ENCODE measurements at regions not wholly inside any gene's neighbourhood (a gene's known extent, or its start where the extent isn't known, plus 50 kb on each side); places are given as distances from the start of the nearest gene placed in this dataset.
A peak's percentile ranks its signal among the peaks of the same experiment; 100 is the strongest.
"Not testable (repeated sequence)": the region's sequence is repeated elsewhere in the genome, so short reads cannot be mapped to it uniquely, and the experiment has no call there.

- H3K36me3 Mint-ChIP-seq (ENCODE audit: low read depth); intact Hi-C loops (cut with DNase I, micrococcal nuclease); POLR2A ChIA-PET; CTCF ChIA-PET; ATAC-seq; H3K4me3 Mint-ChIP-seq; DNase-seq; H3K27me3 Mint-ChIP-seq; H3K4me1 Mint-ChIP-seq; H3K27ac Mint-ChIP-seq: not testable (repeated sequence)
- H3K9me3 Mint-ChIP-seq (ENCODE audit: low read depth), result peaks cover 10% of the 10 kb centered on the region
These were observed 187.9 kb downstream of the BANP start for GRCh38 chr16:88139141-88139540.

- H3K4me1 Mint-ChIP-seq; H3K36me3 Mint-ChIP-seq (ENCODE audit: low read depth); H3K4me3 Mint-ChIP-seq; POLR2A ChIA-PET; CTCF ChIA-PET; H3K27me3 Mint-ChIP-seq; H3K27ac Mint-ChIP-seq; intact Hi-C loops (cut with DNase I, micrococcal nuclease): not testable (repeated sequence)
- H3K9me3 Mint-ChIP-seq (ENCODE audit: low read depth), result peaks cover 10% of the 10 kb centered on the region
- DNase-seq, result peak; percentile 45
- peak; percentile 49 for ATAC-seq
These were observed 189.0 kb downstream of the BANP start for GRCh38 chr16:88140195-88140594.

DNA sequence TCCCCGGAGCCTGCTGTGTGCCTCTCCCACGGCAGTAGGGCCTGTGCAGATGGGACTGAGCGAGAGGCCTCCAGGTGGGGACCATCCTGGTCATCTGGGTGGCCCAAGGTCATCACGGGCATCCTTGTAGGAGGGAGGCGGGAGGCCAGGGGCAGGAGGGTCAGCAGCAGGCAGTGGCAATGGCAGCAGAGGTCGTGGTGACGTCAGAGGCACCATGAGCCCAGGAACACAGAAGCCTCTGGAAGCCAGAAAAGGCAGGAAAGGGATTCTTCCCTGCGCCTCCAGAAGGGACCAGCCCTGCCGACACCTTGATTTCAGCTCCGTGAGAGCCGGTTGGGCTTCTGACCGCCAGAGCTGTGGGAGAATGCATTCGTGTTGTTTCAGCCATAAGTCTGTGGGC, 190.3 kb downstream of the BANP start:
- H3K4me1 Mint-ChIP-seq, result no peaks in the 10 kb centered on the region
- no peak overlapping the region for H3K4me3 Mint-ChIP-seq
- POLR2A ChIA-PET, result no interaction called here
- CTCF ChIA-PET, result no interaction called here
- no peak for DNase-seq
- no peak for ATAC-seq
- intact Hi-C loops (cut with DNase I, micrococcal nuclease), result no loop called here
- peaks cover 10% of the 10 kb centered on the region for H3K9me3 Mint-ChIP-seq (ENCODE audit: low read depth)
- H3K27me3 Mint-ChIP-seq, result no peaks in the 10 kb centered on the region
- H3K36me3 Mint-ChIP-seq (ENCODE audit: low read depth), result no peaks in the 10 kb centered on the region
- H3K27ac Mint-ChIP-seq, result no peak overlapping the region

DNA sequence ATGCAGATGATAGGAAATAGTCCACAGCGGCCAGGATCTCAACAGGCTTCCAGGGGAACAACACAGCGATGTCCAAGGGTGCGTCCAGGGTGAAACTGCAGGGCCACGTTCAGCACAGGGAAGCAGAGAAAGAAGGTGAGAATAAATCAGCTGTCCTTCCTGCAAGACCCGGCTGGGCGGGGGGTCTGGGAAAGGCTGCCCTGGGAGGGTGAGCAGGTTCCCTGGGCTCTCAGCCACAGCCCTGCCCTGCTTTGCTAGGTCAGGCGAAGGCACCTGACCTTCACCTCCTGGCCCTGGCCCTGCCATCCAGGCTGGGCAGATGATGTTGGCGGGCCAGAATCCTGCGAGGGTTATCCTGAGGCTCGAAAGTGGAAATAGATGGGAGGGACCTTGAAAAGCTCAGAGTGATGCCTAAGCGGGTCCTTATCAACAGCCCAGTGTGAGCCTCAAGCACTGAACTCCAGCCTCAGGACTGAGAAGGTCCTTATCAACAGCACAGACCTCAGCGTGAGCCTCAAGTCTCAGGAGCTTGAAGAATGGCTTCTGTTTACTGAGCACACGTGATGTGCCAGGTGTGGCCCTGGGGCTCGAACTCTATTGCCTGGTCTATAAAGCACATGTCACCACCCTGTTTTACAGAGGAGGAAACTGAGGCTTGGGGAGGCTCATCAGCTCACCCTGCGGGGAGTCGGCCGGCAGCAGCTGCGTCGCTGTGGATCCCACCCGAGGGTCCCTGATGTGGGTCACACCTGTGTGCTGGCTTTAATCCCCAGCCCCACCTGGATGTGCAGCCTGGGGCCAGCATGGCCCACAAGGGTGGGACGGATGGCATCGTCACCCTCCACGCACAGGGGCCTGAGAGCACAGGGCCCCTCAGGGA, 191.1 kb downstream of the BANP start:
- CTCF ChIA-PET; intact Hi-C loops (cut with DNase I, micrococcal nuclease); ATAC-seq; H3K27me3 Mint-ChIP-seq; H3K4me1 Mint-ChIP-seq; H3K27ac Mint-ChIP-seq; H3K4me3 Mint-ChIP-seq; H3K36me3 Mint-ChIP-seq (ENCODE audit: low read depth); DNase-seq; POLR2A ChIA-PET: not testable (repeated sequence)
- peaks cover 10% of the 10 kb centered on the region for H3K9me3 Mint-ChIP-seq (ENCODE audit: low read depth)

DNA sequence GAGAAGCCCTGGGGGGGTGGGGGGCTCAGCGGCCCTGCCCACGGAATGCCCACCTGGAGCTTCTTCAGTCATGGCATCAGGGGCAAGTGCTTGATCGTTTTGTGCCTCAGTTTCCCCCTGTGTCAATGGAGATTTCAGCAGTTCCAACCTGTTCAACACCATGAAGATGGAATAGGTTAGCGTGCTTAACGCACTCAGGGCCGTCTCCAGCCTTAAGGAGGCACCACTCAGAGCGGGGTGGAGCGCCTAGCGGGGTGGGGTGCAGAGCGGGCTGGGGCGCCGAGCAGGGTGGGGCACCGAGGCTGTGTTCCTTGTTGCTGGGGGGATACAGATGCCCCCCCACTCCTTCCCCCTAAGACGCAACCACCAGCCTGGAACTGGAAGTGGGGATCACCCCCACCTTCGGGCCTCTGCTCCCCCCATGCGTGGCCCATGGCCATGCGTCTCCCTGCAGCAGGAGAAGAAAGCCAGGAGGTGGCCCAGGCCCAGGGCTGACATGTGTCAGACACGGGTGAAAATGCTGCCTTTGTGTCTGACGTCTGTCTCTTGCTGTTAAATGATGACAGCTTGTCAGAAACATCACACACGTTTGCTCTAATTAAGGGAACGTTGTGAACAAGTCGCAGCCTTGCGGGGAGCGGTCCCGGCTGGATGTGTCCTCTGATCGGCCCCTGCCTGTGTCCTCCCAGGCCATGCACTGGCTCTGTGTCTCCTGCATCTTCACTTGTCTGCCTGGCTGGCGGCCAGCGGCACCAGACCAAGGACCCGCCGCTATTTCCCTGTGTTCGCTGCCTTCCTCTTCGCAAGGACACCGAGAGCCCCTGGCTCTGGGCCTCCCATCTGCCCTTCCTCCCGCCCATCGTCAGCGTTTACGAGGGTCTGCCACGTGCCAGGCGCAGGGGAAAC, 192.1 kb downstream of the BANP start:
- POLR2A ChIA-PET; H3K36me3 Mint-ChIP-seq (ENCODE audit: low read depth); H3K27ac Mint-ChIP-seq; CTCF ChIA-PET; H3K9me3 Mint-ChIP-seq (ENCODE audit: low read depth); ATAC-seq; DNase-seq; H3K4me3 Mint-ChIP-seq; H3K27me3 Mint-ChIP-seq; H3K4me1 Mint-ChIP-seq; intact Hi-C loops (cut with DNase I, micrococcal nuclease): not testable (repeated sequence)

DNA sequence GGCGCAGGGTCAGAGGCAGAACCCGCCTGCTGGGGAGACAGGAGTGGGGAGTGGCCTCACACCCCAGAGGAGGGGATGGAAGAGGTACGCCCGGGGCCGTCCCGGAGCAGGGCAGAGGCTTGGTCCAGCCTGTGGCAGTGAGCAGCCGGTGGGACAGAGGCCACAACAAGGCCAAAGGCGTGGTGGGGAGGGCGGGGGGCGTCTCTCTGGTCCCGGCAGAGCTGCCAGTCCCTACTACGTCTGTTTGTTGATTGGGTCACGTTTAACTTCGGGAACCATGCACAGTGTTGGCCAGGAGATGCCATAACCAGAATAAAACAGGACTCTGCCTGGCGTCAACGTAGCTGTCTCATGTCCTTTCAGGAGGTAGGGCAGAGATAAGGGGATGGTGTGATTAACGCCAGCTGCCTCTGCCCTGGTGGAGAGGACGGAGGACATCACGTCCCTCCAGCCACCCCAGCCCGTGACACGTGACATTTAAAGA, 192.8 kb downstream of the BANP start:
- Mint-ChIP-seq H3K36me3 (ENCODE audit: low read depth) (no peaks in the 10 kb centered on the region), H3K4me1 (no peaks in the 10 kb centered on the region)
- DNase-seq, result no peak

GRCh38 chr16:88145376-88145775, 194.1 kb downstream of the BANP start:
- H3K4me1 Mint-ChIP-seq; H3K27me3 Mint-ChIP-seq; H3K4me3 Mint-ChIP-seq; POLR2A ChIA-PET; DNase-seq; CTCF ChIA-PET; H3K36me3 Mint-ChIP-seq (ENCODE audit: low read depth); H3K9me3 Mint-ChIP-seq (ENCODE audit: low read depth); intact Hi-C loops (cut with DNase I, micrococcal nuclease); ATAC-seq; H3K27ac Mint-ChIP-seq: not testable (repeated sequence)

More for the DNA sequence above, 192.8 kb downstream of the BANP start:
- no peak overlapping the region for H3K4me3 Mint-ChIP-seq
- peaks cover 2% of the 10 kb centered on the region for H3K9me3 Mint-ChIP-seq (ENCODE audit: low read depth)
- intact Hi-C loops (cut with DNase I, micrococcal nuclease), result no loop called here
- POLR2A ChIA-PET, result no interaction called here
- H3K27ac Mint-ChIP-seq, result no peak overlapping the region
- no peak for ATAC-seq
- no peaks in the 10 kb centered on the region for H3K27me3 Mint-ChIP-seq
- CTCF ChIA-PET, result no interaction called here

- H3K27me3 Mint-ChIP-seq; intact Hi-C loops (cut with DNase I, micrococcal nuclease); H3K4me1 Mint-ChIP-seq; H3K36me3 Mint-ChIP-seq (ENCODE audit: low read depth); POLR2A ChIA-PET; CTCF ChIA-PET; DNase-seq; H3K4me3 Mint-ChIP-seq; H3K9me3 Mint-ChIP-seq (ENCODE audit: low read depth); ATAC-seq; H3K27ac Mint-ChIP-seq: not testable (repeated sequence)
These were observed 194.7 kb downstream of the BANP start for GRCh38 chr16:88145824-88146405.

DNA sequence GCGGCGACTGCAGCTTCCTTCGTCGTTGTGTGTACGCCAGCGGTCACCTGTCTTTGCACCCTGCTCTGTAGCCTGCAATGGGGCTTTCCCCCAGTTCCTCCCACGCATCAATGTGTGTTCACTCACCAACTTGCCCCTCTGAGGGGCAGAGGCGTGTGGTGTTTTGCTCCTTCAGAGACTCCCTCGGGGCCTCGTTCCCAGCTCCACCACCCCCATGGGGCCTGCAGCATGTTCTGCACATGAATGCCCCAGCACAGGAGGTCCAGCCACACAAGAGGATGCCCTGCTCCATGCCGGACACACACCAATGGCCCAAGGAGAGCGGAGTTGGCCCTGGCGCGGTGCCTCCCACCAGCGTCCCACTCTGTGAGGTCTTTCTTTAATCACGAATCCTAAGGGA, 196.8 kb downstream of the BANP start:
- H3K9me3 Mint-ChIP-seq (ENCODE audit: low read depth); DNase-seq; H3K4me1 Mint-ChIP-seq; ATAC-seq; H3K27me3 Mint-ChIP-seq; H3K36me3 Mint-ChIP-seq (ENCODE audit: low read depth); CTCF ChIA-PET; intact Hi-C loops (cut with DNase I, micrococcal nuclease); H3K4me3 Mint-ChIP-seq; H3K27ac Mint-ChIP-seq; POLR2A ChIA-PET: not testable (repeated sequence)

DNA sequence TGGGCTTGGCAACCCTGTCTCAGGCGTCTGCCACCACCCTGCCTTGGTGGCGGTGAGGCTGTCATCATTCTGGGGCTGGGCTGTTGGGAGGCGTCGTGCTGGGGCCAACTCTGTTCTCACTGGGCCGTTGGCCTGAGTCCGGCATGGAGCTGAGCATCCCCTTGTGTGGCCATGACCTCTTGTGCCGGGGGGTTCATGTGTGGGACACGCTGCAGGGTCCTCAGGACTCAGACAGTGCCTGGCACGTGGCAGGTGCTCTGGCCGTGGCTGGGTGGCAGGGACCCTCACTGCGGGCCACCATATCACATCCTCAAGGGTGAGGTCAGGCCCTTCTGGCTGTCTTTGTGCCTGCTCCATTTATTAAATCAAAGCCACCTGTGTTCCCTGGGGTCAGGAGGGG, 197.4 kb downstream of the BANP start:
- POLR2A ChIA-PET; H3K4me3 Mint-ChIP-seq; intact Hi-C loops (cut with DNase I, micrococcal nuclease); H3K27ac Mint-ChIP-seq; H3K4me1 Mint-ChIP-seq; ATAC-seq; H3K9me3 Mint-ChIP-seq (ENCODE audit: low read depth); DNase-seq; H3K36me3 Mint-ChIP-seq (ENCODE audit: low read depth); H3K27me3 Mint-ChIP-seq; CTCF ChIA-PET: not testable (repeated sequence)

DNA sequence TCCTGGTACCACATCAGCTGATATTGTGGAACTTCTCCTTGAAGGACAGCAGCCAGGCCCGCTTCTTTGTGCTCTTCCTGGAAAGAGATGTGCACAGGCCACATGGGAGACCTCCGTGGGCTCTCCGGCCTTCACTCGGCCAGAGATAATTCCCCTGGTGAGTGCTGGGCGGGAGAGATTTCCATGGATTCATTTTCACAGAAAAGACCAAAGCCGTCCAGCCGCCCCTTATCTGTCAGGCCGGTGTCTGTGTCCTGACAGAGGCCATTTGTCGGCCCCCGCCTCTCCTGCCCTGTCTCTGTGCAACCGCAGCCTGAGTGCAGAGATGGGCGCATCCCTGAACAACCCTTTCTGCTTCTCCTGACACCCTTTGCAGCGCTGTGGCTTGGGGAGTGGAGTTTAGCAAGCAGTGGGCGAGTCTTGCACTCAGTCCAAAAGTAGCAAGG, 197.9 kb downstream of the BANP start:
- DNase-seq; H3K9me3 Mint-ChIP-seq (ENCODE audit: low read depth); H3K36me3 Mint-ChIP-seq (ENCODE audit: low read depth); H3K4me3 Mint-ChIP-seq; POLR2A ChIA-PET; H3K4me1 Mint-ChIP-seq; H3K27me3 Mint-ChIP-seq; H3K27ac Mint-ChIP-seq; intact Hi-C loops (cut with DNase I, micrococcal nuclease); ATAC-seq; CTCF ChIA-PET: not testable (repeated sequence)

Measured in activated CD4-positive, alpha-beta T cell treated with anti-CD3 and anti-CD28 coated beads for 36 hours (primary cell).